AG10803 (cell line): ENCODE measurements at regions not wholly inside any gene's neighbourhood (a gene's known extent, or its start where the extent isn't known, plus 50 kb on each side); places are given as distances from the start of the nearest gene placed in this dataset.

Source experiments
- DNase-seq: peaks from one replicate; pipeline ENCODE4 v3.0.0; 2010; ENCODE audit warnings: low read depth
- H3K4me3 ChIP-seq: 2 replicates; pipeline ENCODE4 v1.5.1; 2011; ENCODE audit warnings: mild to moderate bottlenecking, low read length, control low read depth
- TF ChIP-seq, protein P1 (sequence below): conservative IDR thresholded peaks from 2 replicates; pipeline ENCODE4 v1.5.1; 2011; ENCODE audit warnings: mild to moderate bottlenecking, low read length, control low read depth, inconsistent platforms

DNA sequence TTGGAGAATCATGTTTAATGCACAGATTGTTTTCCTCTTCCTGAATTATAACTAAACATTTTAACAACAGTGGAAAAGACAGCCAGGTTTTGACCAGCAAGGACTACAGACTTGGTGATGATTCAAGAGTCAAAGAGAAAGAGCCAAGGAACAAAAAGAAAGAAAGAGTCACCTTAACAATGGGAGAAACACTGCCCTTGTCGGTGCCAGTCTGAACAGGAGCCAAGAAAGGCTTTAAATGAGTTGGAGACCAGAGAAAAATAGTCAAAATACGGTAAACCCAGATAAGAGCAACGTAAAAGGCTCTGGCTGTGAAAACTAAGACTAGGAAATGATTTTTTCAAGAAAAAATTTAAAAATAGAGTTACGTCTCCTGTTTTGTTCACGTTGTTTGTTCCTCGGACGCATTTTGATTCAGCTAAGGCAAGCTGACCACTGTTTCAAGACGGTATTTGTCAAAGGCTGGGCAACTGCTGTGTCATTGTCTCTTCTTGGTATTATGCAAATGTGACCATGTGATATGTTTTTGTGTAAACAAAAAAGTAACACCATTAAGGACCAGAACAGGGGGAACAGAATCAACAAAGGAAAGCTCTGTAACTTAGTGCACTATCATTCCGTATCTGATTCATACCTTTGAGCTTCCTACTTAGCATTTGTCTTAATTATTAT, 634.5 kb downstream of the LIG4 start:
- DNase-seq, result no peak

DNA sequence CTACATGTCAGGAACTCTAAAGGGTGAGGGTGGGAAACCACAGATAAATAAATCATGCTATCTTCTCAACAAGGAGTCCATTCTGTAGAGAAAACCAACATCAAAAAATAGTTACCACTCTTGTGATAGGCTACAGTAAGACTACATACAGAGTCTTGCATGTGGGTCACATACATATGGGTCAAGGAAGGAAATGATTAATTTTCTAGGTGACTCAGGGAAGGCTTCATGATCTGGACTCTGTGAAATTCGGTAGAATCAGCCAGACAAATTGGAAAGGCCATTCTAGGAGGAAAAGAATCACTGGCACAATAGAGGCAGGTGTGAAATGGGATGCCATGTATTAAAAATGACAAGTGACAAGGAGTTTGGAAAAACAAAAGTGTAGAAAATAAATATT, 638.9 kb downstream of the LIG4 start:
- no peak for DNase-seq
- TF ChIP-seq, protein P1, sequence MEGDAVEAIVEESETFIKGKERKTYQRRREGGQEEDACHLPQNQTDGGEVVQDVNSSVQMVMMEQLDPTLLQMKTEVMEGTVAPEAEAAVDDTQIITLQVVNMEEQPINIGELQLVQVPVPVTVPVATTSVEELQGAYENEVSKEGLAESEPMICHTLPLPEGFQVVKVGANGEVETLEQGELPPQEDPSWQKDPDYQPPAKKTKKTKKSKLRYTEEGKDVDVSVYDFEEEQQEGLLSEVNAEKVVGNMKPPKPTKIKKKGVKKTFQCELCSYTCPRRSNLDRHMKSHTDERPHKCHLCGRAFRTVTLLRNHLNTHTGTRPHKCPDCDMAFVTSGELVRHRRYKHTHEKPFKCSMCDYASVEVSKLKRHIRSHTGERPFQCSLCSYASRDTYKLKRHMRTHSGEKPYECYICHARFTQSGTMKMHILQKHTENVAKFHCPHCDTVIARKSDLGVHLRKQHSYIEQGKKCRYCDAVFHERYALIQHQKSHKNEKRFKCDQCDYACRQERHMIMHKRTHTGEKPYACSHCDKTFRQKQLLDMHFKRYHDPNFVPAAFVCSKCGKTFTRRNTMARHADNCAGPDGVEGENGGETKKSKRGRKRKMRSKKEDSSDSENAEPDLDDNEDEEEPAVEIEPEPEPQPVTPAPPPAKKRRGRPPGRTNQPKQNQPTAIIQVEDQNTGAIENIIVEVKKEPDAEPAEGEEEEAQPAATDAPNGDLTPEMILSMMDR, result no peak
- no peak overlapping the region for H3K4me3 ChIP-seq

More for the DNA sequence above, 634.5 kb downstream of the LIG4 start:
- no peak overlapping the region for H3K4me3 ChIP-seq
- TF ChIP-seq, protein P1, result no peak

DNA sequence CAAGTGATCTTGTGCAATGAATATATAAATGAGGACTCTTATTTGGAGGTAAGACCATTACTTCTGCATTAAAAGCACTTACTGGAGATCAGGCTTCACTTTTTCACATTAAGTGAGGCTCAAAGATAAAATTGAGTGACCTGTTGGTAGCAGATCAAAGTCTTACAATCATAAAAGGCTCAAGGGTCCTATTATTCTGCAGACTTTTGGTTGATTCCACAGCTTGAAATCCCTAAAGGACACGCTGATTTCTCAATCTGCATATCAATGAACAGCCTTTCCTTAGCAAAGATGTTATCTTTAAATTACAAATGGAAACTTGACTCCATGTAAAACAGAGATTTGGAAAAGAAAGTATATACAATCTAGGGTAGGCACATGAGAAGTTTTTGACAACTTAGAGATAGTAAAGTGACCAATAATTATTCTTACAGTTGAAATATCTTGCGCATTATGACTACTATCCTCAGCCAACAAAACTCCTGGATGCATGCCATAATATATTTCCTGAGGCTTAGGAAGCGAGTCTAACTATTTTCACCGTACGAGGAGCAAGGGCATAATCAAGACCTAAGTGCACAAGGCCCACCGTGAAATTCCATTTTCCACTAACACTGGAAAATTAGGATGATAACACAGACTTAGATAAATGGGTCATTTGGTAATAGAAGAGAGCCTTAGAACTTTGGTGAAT, 640.7 kb downstream of the LIG4 start:
- no peak overlapping the region for H3K4me3 ChIP-seq
- no peak for DNase-seq
- TF ChIP-seq, protein P1, result no peak

- DNase-seq, result no peak
- TF ChIP-seq, protein P1, result no peak
- no peak overlapping the region for H3K4me3 ChIP-seq
Measured at GRCh38 chr13:107573184-107573583, 642.2 kb downstream of the LIG4 start.

GRCh38 chr13:107572156-107572555, 643.2 kb downstream of the LIG4 start:
- DNase-seq, result no peak
- TF ChIP-seq, protein P1, result no peak
- no peak overlapping the region for H3K4me3 ChIP-seq

DNA sequence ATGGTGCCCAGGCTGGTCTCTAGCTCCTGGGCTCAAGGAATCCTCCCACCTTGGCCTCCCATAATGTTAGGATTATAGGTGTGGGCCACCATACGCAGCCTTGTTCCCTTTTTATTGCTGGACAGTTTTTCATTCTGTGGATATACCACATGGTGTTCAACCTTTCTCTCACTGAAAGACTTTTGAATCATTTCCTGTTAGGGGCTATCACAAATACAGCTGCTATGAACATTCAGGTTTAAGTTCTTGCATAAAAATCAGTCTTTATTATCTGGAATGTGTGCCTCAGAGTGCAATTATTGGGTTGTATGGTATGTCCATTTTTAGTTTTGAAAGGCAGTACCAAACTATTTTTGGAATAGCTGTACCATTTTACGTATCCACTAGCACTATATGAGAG, 647.2 kb downstream of the LIG4 start:
- TF ChIP-seq, protein P1, result no peak

More for the DNA sequence above, 647.2 kb downstream of the LIG4 start:
- no peak for DNase-seq
- no peak overlapping the region for H3K4me3 ChIP-seq
